ENCODE measurements at regions not wholly inside any gene's neighbourhood (a gene's known extent, or its start where the extent isn't known, plus 50 kb on each side); places are given as distances from the start of the nearest gene placed in this dataset.

GRCh38 chr1:232310541-232310940, 319.4 kb downstream of the SIPA1L2 start (continued):
- TF ChIP-seq RERE (CRISPR knock-in tag; IDR thresholded peaks at IDR 0.05; ENCODE audit: borderline replicate concordance) (no peak), SIRT6 (IDR thresholded peaks at IDR 0.05; ENCODE audit: low read depth, low read length) (no peak)

DNA sequence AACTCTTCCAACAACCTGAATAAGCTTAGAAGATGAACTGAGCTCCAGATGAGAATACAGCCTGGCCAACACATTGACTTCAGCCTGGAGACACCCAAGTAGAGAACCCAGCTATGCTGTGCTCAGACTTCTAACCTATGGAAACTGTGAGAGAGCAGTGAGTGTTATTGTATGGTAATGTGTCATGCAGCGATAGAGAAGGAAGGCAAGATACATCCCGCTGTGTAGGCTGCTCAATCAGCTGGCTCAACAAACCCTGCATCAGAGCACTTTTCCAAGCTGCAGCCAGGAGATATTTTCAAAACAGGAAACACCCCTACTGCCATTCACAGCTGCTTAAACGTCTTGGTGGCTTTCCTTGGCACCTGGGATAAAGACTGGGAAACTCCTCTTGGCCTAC, 321.3 kb downstream of the SIPA1L2 start:
- no peaks in the 10 kb centered on the region for H3K9me3 ChIP-seq (replicated peaks; ENCODE audit: control insufficient read depth, insufficient read depth, low read depth, low read length)

More for the DNA sequence above, 321.3 kb downstream of the SIPA1L2 start:
- Histone ChIP-seq H3K36me3 (ENCODE audit: control insufficient read depth, insufficient read depth, low read length) (no peaks in the 10 kb centered on the region), H3K9ac (ENCODE audit: insufficient read depth in 1 of 2, low read depth in 2 of 2, low read length in 2 of 2) (no peak overlapping the region), H4K20me1 (replicated peaks; ENCODE audit: control insufficient read depth, insufficient read depth, low read length) (no peaks in the 10 kb centered on the region), H3K27ac (ENCODE audit: extremely low read depth, low read depth, low read length) (no peak overlapping the region), H3K4me3 (no peak overlapping the region), H3K79me2 (ENCODE audit: control insufficient read depth, insufficient read depth, low read length) (no peaks in the 10 kb centered on the region), H3K4me2 (ENCODE audit: insufficient read depth, low read length) (no peak overlapping the region), H3K27me3 (ENCODE audit: control insufficient read depth in 2 of 2, insufficient read depth in 2 of 2, low read length in 2 of 2) (no peaks in the 10 kb centered on the region), H3K4me1 (replicated peaks in 1 of 2; ENCODE audit: control insufficient read depth in 2 of 2, insufficient read depth in 2 of 2, low read length in 2 of 2) (no peaks in the 10 kb centered on the region), H2AFZ (ENCODE audit: low read depth, low read length) (no peak overlapping the region), H3K9me1 (ENCODE audit: control insufficient read depth, insufficient read depth, low read length) (no peaks in the 10 kb centered on the region)
- ATAC-seq (no peak), DNase-seq (ENCODE audit: extremely low read depth in 1 of 4, low spot score in 3 of 4) (no peak), FAIRE-seq (no peak)
- 0% methylated on average over 3 of the region's 3 CpGs for WGBS (ENCODE audit: insufficient coverage, low coverage, missing lambda C conversion rate)
- TF ChIP-seq HIVEP1 (CRISPR knock-in tag; IDR thresholded peaks at IDR 0.05) (no peak), TCF7 (IDR thresholded peaks at IDR 0.05; ENCODE audit: borderline replicate concordance) (no peak), MYBL2 (IDR thresholded peaks at IDR 0.05; ENCODE audit: low read depth) (no peak), MYBL2 (CRISPR knock-in tag; IDR thresholded peaks at IDR 0.05; ENCODE audit: borderline replicate concordance) (no peak)
- TF ChIP-seq, protein P1, sequence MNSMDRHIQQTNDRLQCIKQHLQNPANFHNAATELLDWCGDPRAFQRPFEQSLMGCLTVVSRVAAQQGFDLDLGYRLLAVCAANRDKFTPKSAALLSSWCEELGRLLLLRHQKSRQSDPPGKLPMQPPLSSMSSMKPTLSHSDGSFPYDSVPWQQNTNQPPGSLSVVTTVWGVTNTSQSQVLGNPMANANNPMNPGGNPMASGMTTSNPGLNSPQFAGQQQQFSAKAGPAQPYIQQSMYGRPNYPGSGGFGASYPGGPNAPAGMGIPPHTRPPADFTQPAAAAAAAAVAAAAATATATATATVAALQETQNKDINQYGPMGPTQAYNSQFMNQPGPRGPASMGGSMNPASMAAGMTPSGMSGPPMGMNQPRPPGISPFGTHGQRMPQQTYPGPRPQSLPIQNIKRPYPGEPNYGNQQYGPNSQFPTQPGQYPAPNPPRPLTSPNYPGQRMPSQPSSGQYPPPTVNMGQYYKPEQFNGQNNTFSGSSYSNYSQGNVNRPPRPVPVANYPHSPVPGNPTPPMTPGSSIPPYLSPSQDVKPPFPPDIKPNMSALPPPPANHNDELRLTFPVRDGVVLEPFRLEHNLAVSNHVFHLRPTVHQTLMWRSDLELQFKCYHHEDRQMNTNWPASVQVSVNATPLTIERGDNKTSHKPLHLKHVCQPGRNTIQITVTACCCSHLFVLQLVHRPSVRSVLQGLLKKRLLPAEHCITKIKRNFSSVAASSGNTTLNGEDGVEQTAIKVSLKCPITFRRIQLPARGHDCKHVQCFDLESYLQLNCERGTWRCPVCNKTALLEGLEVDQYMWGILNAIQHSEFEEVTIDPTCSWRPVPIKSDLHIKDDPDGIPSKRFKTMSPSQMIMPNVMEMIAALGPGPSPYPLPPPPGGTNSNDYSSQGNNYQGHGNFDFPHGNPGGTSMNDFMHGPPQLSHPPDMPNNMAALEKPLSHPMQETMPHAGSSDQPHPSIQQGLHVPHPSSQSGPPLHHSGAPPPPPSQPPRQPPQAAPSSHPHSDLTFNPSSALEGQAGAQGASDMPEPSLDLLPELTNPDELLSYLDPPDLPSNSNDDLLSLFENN (IDR thresholded peaks at IDR 0.05; ENCODE audit: low read depth in 2 of 2, low read length in 2 of 2) = no peak
- BruUV-seq (replicated peaks) = no TSS peak
- CTCF ChIA-PET (ENCODE audit: low intra/inter-chr PET ratio) = no interaction called here
- POLR2A ChIA-PET = interaction anchor here (0.5 kb wide), 1 partner anchor 892 kb away, joined by 3 read pairs; no protein-coding TSS in a partner anchor
- in situ Hi-C loops (cut with MboI) (no loop called here), intact Hi-C loops (cut with micrococcal nuclease) (no loop called here)

Data from K562 (cell line).